ENCODE measurements at regions not wholly inside any gene's neighbourhood (a gene's known extent, or its start where the extent isn't known, plus 50 kb on each side); places are given as distances from the start of the nearest gene placed in this dataset.

- H3K4ac ChIP-seq (ENCODE audit: low read depth, low read length): no peak overlapping the region
- no peaks in the 10 kb centered on the region for H3K36me3 ChIP-seq (ENCODE audit: control insufficient read depth, insufficient read depth, low read length)
- H3K4me2 ChIP-seq (ENCODE audit: low read length): no peak overlapping the region
- H2BK5ac ChIP-seq (ENCODE audit: low read length): no peak overlapping the region
- no peak overlapping the region for H3K4me3 ChIP-seq (ENCODE audit: low read length)
- no peak overlapping the region for H3K9ac ChIP-seq (ENCODE audit: low read length)
- no peaks in the 10 kb centered on the region for H3K4me1 ChIP-seq (ENCODE audit: control insufficient read depth, low read depth, low read length)
- WGBS (ENCODE audit: extremely low coverage, insufficient coverage, low lambda C conversion rate): no CpG with 5 or more reads among the region's 3 CpGs
- no peaks in the 10 kb centered on the region for H3K79me1 ChIP-seq (ENCODE audit: low read length)
- H3K23ac ChIP-seq (ENCODE audit: low read length): no peak overlapping the region
- no peaks in the 10 kb centered on the region for H3K79me2 ChIP-seq (ENCODE audit: control insufficient read depth, insufficient read depth, low read length)
- no peak overlapping the region for H3K18ac ChIP-seq (ENCODE audit: low read length)
- H4K5ac ChIP-seq (ENCODE audit: low read length): no peak overlapping the region
- no peak overlapping the region for H4K8ac ChIP-seq (ENCODE audit: low read depth, low read length)
- no peak overlapping the region for H2BK15ac ChIP-seq (replicated peaks; ENCODE audit: low read depth)
- no peak overlapping the region for H3K56ac ChIP-seq (ENCODE audit: low read length)
- no peak overlapping the region for H2AK5ac ChIP-seq (ENCODE audit: low read length)
- no peak overlapping the region for H3K27ac ChIP-seq (ENCODE audit: low read depth, low read length)
- DNase-seq: peak; percentile 26
- no peak overlapping the region for H2BK120ac ChIP-seq (ENCODE audit: low read depth, low read length)
- no peaks in the 10 kb centered on the region for H3K27me3 ChIP-seq (ENCODE audit: insufficient read depth, low read length, poor library complexity)
Observed at GRCh38 chrX:39564751-39565150, 533.0 kb downstream of the BCOR start.

DNA sequence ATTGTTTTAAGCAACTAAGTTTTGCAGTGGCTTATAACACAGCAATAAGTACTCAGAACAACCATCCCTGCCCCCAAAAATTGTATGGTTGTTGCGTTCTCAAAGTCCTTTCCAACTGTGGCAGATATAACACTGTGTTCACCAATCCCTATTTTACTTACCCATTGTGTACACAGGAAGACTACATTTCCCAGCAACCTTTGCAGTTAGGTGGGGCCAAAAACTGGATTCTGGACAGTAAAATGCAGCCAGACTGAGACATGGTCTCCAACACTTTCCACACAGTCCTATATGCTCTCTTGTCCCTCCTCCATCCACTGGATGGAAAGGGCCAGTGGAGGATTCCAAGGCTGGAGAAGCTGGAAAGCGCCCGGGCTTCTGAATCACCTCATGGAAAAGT, 523.6 kb downstream of the BCOR start:
- Histone ChIP-seq H2BK5ac (ENCODE audit: low read length) (no peak overlapping the region), H3K4ac (ENCODE audit: low read depth, low read length) (no peak overlapping the region), H3K18ac (ENCODE audit: low read length) (no peak overlapping the region), H4K8ac (ENCODE audit: low read depth, low read length) (no peak overlapping the region), H2AK5ac (ENCODE audit: low read length) (no peak overlapping the region), H2BK15ac (replicated peaks; ENCODE audit: low read depth) (no peak overlapping the region), H3K79me2 (ENCODE audit: control insufficient read depth, insufficient read depth, low read length) (no peaks in the 10 kb centered on the region), H3K36me3 (ENCODE audit: control insufficient read depth, insufficient read depth, low read length) (no peaks in the 10 kb centered on the region), H2BK120ac (ENCODE audit: low read depth, low read length) (no peak overlapping the region), H4K5ac (ENCODE audit: low read length) (no peak overlapping the region), H3K4me2 (ENCODE audit: low read length) (no peak overlapping the region), H3K56ac (ENCODE audit: low read length) (no peak overlapping the region), H3K4me1 (ENCODE audit: control insufficient read depth, low read depth, low read length) (no peaks in the 10 kb centered on the region), H3K9ac (ENCODE audit: low read length) (no peak overlapping the region), H3K4me3 (ENCODE audit: low read length) (no peak overlapping the region), H3K79me1 (ENCODE audit: low read length) (no peaks in the 10 kb centered on the region), H3K23ac (ENCODE audit: low read length) (no peak overlapping the region), H3K27ac (ENCODE audit: low read depth, low read length) (no peak overlapping the region), H3K27me3 (ENCODE audit: insufficient read depth, low read length, poor library complexity) (no peaks in the 10 kb centered on the region)
- WGBS (ENCODE audit: extremely low coverage, insufficient coverage, low lambda C conversion rate): no CpG with 5 or more reads among the region's 3 CpGs
- no peak for DNase-seq

- Histone ChIP-seq H3K27ac (ENCODE audit: low read depth, low read length) (no peak overlapping the region), H3K27me3 (ENCODE audit: insufficient read depth, low read length, poor library complexity) (no peaks in the 10 kb centered on the region), H3K56ac (ENCODE audit: low read length) (no peak overlapping the region), H2BK15ac (replicated peaks; ENCODE audit: low read depth) (no peak overlapping the region), H4K8ac (ENCODE audit: low read depth, low read length) (no peak overlapping the region), H3K9ac (ENCODE audit: low read length) (no peak overlapping the region), H3K79me1 (ENCODE audit: low read length) (no peaks in the 10 kb centered on the region), H4K5ac (ENCODE audit: low read length) (no peak overlapping the region), H2BK5ac (ENCODE audit: low read length) (no peak overlapping the region), H3K4me3 (ENCODE audit: low read length) (no peak overlapping the region), H3K23ac (ENCODE audit: low read length) (no peak overlapping the region), H3K4ac (ENCODE audit: low read depth, low read length) (no peak overlapping the region), H2BK120ac (ENCODE audit: low read depth, low read length) (no peak overlapping the region), H3K36me3 (ENCODE audit: control insufficient read depth, insufficient read depth, low read length) (no peaks in the 10 kb centered on the region), H3K18ac (ENCODE audit: low read length) (no peak overlapping the region), H3K4me1 (ENCODE audit: control insufficient read depth, low read depth, low read length) (no peaks in the 10 kb centered on the region), H2AK5ac (ENCODE audit: low read length) (no peak overlapping the region), H3K79me2 (ENCODE audit: control insufficient read depth, insufficient read depth, low read length) (no peaks in the 10 kb centered on the region), H3K4me2 (ENCODE audit: low read length) (no peak overlapping the region)
- no CpG with 5 or more reads among the region's 28 CpGs for WGBS (ENCODE audit: extremely low coverage, insufficient coverage, low lambda C conversion rate)
- DNase-seq: no peak
Observed at GRCh38 chrX:39576041-39576872, 521.5 kb downstream of the BCOR start.

DNA sequence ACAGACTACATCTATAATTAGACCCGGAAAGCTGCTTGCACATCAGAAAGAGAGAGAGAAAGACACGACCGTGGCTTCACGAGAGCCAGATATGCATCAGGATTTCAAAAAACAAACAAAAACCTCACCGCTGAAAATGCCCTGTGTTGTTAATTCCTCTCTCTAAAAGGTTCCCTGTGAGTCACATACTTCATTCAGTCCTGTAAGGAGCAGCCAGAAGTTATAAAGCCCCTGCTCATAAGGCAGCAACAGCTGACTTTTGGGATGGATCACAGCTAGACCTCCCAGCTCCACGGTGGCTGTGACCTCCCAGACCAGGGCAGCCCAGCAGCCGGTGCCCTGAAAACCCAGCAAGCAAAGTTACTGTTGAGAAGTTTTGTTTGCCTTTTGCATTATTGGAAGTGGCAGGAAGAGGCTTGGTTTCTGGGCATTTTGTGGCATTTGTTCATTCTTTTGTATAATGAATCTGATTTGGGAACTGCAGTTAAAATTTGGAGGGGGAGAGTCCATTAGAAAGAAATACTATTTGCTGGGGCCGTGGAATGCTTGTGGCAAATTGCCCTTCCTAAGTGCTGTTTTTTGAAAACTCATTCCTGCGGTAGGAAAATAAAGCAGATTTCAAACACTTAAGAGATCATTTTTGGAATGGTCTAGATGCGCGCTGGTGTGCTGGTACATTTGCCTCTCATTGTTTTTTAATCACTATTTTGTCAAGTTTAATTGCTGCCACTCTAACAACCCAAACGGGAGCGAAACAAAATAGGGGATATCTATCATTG, 520.4 kb downstream of the BCOR start:
- Histone ChIP-seq H3K56ac (ENCODE audit: low read length) (no peak overlapping the region), H4K5ac (ENCODE audit: low read length) (no peak overlapping the region), H3K4me2 (ENCODE audit: low read length) (no peak overlapping the region), H2BK15ac (replicated peaks; ENCODE audit: low read depth) (no peak overlapping the region), H3K4me1 (ENCODE audit: control insufficient read depth, low read depth, low read length) (no peaks in the 10 kb centered on the region), H3K36me3 (ENCODE audit: control insufficient read depth, insufficient read depth, low read length) (no peaks in the 10 kb centered on the region), H3K27ac (ENCODE audit: low read depth, low read length) (no peak overlapping the region), H3K23ac (ENCODE audit: low read length) (no peak overlapping the region), H3K4ac (ENCODE audit: low read depth, low read length) (no peak overlapping the region), H3K4me3 (ENCODE audit: low read length) (no peak overlapping the region), H3K9ac (ENCODE audit: low read length) (no peak overlapping the region), H3K27me3 (ENCODE audit: insufficient read depth, low read length, poor library complexity) (no peaks in the 10 kb centered on the region), H2BK120ac (ENCODE audit: low read depth, low read length) (no peak overlapping the region), H2AK5ac (ENCODE audit: low read length) (no peak overlapping the region), H3K79me1 (ENCODE audit: low read length) (no peaks in the 10 kb centered on the region), H3K79me2 (ENCODE audit: control insufficient read depth, insufficient read depth, low read length) (no peaks in the 10 kb centered on the region), H2BK5ac (ENCODE audit: low read length) (no peak overlapping the region), H3K18ac (ENCODE audit: low read length) (no peak overlapping the region), H4K8ac (ENCODE audit: low read depth, low read length) (no peak overlapping the region)
- no CpG with 5 or more reads among the region's 13 CpGs for WGBS (ENCODE audit: extremely low coverage, insufficient coverage, low lambda C conversion rate)
- DNase-seq: no peak

DNA sequence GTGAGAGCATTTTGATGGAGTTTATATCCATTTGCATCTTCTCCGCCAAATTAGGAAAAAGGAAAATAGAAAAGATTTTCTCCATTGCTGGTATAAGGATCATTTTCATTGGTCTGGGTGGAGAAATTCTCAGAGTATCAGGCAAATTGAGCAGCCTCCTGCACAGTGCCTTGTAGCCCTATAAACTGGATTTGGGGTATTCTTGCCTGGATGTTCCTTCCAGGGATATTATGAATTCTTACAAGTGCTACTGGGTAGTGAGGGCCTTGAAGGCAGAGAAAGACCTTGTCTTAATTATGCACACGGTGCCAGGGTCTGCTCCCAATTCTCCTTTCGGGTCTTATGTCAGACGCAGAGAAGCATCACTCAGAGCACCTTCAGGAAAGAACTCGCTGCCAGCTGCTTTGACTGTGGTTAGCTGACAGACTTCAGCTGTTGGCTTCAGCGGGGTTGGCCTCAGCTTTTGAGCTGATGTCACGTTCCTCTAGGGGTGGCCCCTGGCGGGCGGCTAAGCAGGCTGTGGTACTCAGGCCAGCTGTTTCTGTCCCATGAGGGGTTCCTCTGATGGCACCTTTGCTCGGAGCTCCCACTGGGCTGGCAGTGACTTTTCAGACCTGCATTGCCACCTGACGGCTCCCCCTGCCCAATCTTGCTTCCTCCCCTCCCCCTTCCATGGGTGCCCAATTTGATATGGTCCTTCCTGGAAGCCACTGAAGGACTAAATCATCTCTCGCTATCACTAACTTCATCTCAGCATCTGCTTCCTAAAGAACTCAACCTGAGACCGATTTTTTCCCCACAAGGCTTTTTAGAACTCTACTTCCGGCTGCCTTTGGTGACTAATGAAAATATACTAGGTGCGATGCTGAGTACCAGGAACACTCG, 519.5 kb downstream of the BCOR start:
- H3K4ac ChIP-seq (ENCODE audit: low read depth, low read length): no peak overlapping the region
- H2AK5ac ChIP-seq (ENCODE audit: low read length): no peak overlapping the region
- H3K4me1 ChIP-seq (ENCODE audit: control insufficient read depth, low read depth, low read length): no peaks in the 10 kb centered on the region
- H3K27ac ChIP-seq (ENCODE audit: low read depth, low read length): no peak overlapping the region
- H3K9ac ChIP-seq (ENCODE audit: low read length): no peak overlapping the region
- H3K23ac ChIP-seq (ENCODE audit: low read length): no peak overlapping the region
- H3K79me2 ChIP-seq (ENCODE audit: control insufficient read depth, insufficient read depth, low read length): no peaks in the 10 kb centered on the region
- no peak for DNase-seq
- H2BK15ac ChIP-seq (replicated peaks; ENCODE audit: low read depth): no peak overlapping the region
- no peak overlapping the region for H3K4me3 ChIP-seq (ENCODE audit: low read length)
- no peak overlapping the region for H3K18ac ChIP-seq (ENCODE audit: low read length)
- H3K79me1 ChIP-seq (ENCODE audit: low read length): no peaks in the 10 kb centered on the region
- no peaks in the 10 kb centered on the region for H3K36me3 ChIP-seq (ENCODE audit: control insufficient read depth, insufficient read depth, low read length)
- no peak overlapping the region for H4K8ac ChIP-seq (ENCODE audit: low read depth, low read length)
- H3K4me2 ChIP-seq (ENCODE audit: low read length): no peak overlapping the region
- no peak overlapping the region for H2BK120ac ChIP-seq (ENCODE audit: low read depth, low read length)
- WGBS (ENCODE audit: extremely low coverage, insufficient coverage, low lambda C conversion rate): no CpG with 5 or more reads among the region's 16 CpGs
- H2BK5ac ChIP-seq (ENCODE audit: low read length): no peak overlapping the region
- H3K27me3 ChIP-seq (ENCODE audit: insufficient read depth, low read length, poor library complexity): no peaks in the 10 kb centered on the region
- no peak overlapping the region for H3K56ac ChIP-seq (ENCODE audit: low read length)
- H4K5ac ChIP-seq (ENCODE audit: low read length): no peak overlapping the region
